OCI-LY1 (cell line): ENCODE measurements at regions not wholly inside any gene's neighbourhood (a gene's known extent, or its start where the extent isn't known, plus 50 kb on each side); places are given as distances from the start of the nearest gene placed in this dataset.

ENCODE experiments used
- H2AFZ ChIP-seq: fragments of 200-600 bp; sonication (generic), shearing (Covaris generic); 2 replicates; pipeline ENCODE4 v1.6.0; 2014; ENCODE audit warnings: antibody characterized with exemption, mild to moderate bottlenecking, low read length
- H3F3A ChIP-seq: fragments of 200-600 bp; sonication (generic), shearing (Covaris generic); 2 replicates; pipeline ENCODE4 v1.6.0; 2014; ENCODE audit warnings: mild to moderate bottlenecking, antibody characterized with exemption, low read length, moderate library complexity; ENCODE audit not compliant: insufficient read depth
- H3K27ac ChIP-seq: fragments of 200-600 bp; sonication (generic); 2 replicates; pipeline ENCODE4 v1.5.1; 2014; ENCODE audit warnings: low read length, mixed run types, mild to moderate bottlenecking, low read depth; ENCODE audit not compliant: poor library complexity, severe bottlenecking
- H3K27me3 ChIP-seq: fragments of 200-600 bp; sonication (generic); 2 replicates; pipeline ENCODE4 v1.6.0; 2014; ENCODE audit warnings: antibody characterized with exemption, mild to moderate bottlenecking, low read length, moderate library complexity; ENCODE audit not compliant: insufficient read depth
- H3K36me3 ChIP-seq: fragments of 200-600 bp; sonication (generic); 2 replicates; pipeline ENCODE4 v1.6.1; 2014; ENCODE audit warnings: mild to moderate bottlenecking, antibody characterized with exemption, low read length, moderate library complexity, mixed read lengths; ENCODE audit not compliant: insufficient read depth
- H3K4me1 ChIP-seq: fragments of 200-600 bp; sonication (generic); 2 replicates; pipeline ENCODE4 v1.5.1; 2014; ENCODE audit warnings: mild to moderate bottlenecking, low read length, moderate library complexity; ENCODE audit not compliant: insufficient read depth, severe bottlenecking
- H3K4me2 ChIP-seq: fragments of 200-600 bp; sonication (generic), shearing (Covaris generic); 2 replicates; pipeline ENCODE4 v1.6.1; 2014; ENCODE audit warnings: low read length
- H3K4me3 ChIP-seq: fragments of 200-600 bp; sonication (generic); 2 replicates; pipeline ENCODE4 v1.5.1; 2014; ENCODE audit warnings: low read length, low read depth, mild to moderate bottlenecking, mixed read lengths; ENCODE audit not compliant: poor library complexity, severe bottlenecking
- H3K79me2 ChIP-seq: fragments of 200-600 bp; shearing (Covaris generic); 2 replicates; pipeline ENCODE4 v1.6.1; 2016; ENCODE audit warnings: mixed run types, low read length, mixed read lengths; ENCODE audit not compliant: insufficient read depth
- H3K9ac ChIP-seq: fragments of 200-600 bp; sonication (generic), shearing (Covaris generic); 2 replicates; pipeline ENCODE4 v1.6.1; 2014; ENCODE audit warnings: mild to moderate bottlenecking, low read length, mixed read lengths
- H3K9me2 ChIP-seq: fragments of 200-600 bp; sonication (generic), shearing (Covaris generic); 2 replicates; pipeline ENCODE4 v1.6.1; 2014; ENCODE audit warnings: low read depth, mild to moderate bottlenecking, low read length, mixed read lengths
- H3K9me3 ChIP-seq: fragments of 200-600 bp; shearing (Covaris generic); 2 replicates; pipeline ENCODE4 v1.6.1; 2014; ENCODE audit warnings: low read length, mixed read lengths
- H4K20me1 ChIP-seq: fragments of 200-600 bp; sonication (generic), shearing (Covaris generic); 2 replicates; pipeline ENCODE4 v1.6.0; 2016; ENCODE audit warnings: mild to moderate bottlenecking, low read length; ENCODE audit not compliant: insufficient read depth
- CTCF ChIP-seq: fragments of 200-600 bp; sonication (generic), shearing (Covaris generic); IDR thresholded peaks from 2 replicates; pipeline ENCODE4 v1.5.1; 2017; ENCODE audit warnings: mild to moderate bottlenecking, antibody characterized with exemption, low read length, moderate library complexity, mixed read lengths
- EZH2 ChIP-seq: fragments of 200-600 bp; sonication (generic), shearing (Covaris generic); IDR thresholded peaks from 2 replicates; pipeline ENCODE4 v1.8.0; 2017; ENCODE audit warnings: borderline replicate concordance, mixed run types, mild to moderate bottlenecking, antibody characterized with exemption, low read length, moderate library complexity, mixed read lengths

GRCh38 chr7:12941512-12941911 lies 254.1 kb downstream of the ARL4A start:
- no peak for TF ChIP-seq EZH2
- Histone ChIP-seq H3K4me2 (no peak overlapping the region), H3K4me1 (no peaks in the 10 kb centered on the region), H2AFZ (no peak overlapping the region), H3K9me2 (no peaks in the 10 kb centered on the region), H3F3A (no peaks in the 10 kb centered on the region), H3K27ac (no peak overlapping the region), H3K27me3 (no peaks in the 10 kb centered on the region), H4K20me1 (no peaks in the 10 kb centered on the region), H3K9me3 (no peaks in the 10 kb centered on the region), H3K4me3 (no peak overlapping the region), H3K36me3 (no peaks in the 10 kb centered on the region), H3K9ac (no peak overlapping the region), H3K79me2 (no peaks in the 10 kb centered on the region)

GRCh38 chr7:12942609-12943008 lies 255.2 kb downstream of the ARL4A start:
- H3F3A ChIP-seq: no peaks in the 10 kb centered on the region
- no peak overlapping the region for H3K4me2 ChIP-seq
- TF ChIP-seq CTCF (no peak), EZH2 (no peak)
- H2AFZ ChIP-seq: no peak overlapping the region
- no peaks in the 10 kb centered on the region for H3K4me1 ChIP-seq
- no peaks in the 10 kb centered on the region for H3K9me3 ChIP-seq
- H3K27ac ChIP-seq: no peak overlapping the region
- H3K9ac ChIP-seq: no peak overlapping the region
- no peaks in the 10 kb centered on the region for H3K36me3 ChIP-seq
- H3K9me2 ChIP-seq: no peaks in the 10 kb centered on the region
- H4K20me1 ChIP-seq: no peaks in the 10 kb centered on the region
- H3K4me3 ChIP-seq: no peak overlapping the region
- H3K79me2 ChIP-seq: no peaks in the 10 kb centered on the region
- no peaks in the 10 kb centered on the region for H3K27me3 ChIP-seq

GRCh38 chr7:12943781-12944180 lies 256.3 kb downstream of the ARL4A start:
- Histone ChIP-seq H3K9ac (no peak overlapping the region), H3K9me3 (no peaks in the 10 kb centered on the region), H3K9me2 (no peaks in the 10 kb centered on the region), H3K4me1 (no peaks in the 10 kb centered on the region), H3K4me2 (no peak overlapping the region), H4K20me1 (no peaks in the 10 kb centered on the region), H3K79me2 (no peaks in the 10 kb centered on the region), H2AFZ (no peak overlapping the region), H3K27me3 (no peaks in the 10 kb centered on the region), H3K36me3 (no peaks in the 10 kb centered on the region), H3K4me3 (no peak overlapping the region), H3K27ac (no peak overlapping the region), H3F3A (no peaks in the 10 kb centered on the region)
- TF ChIP-seq CTCF (no peak), EZH2 (no peak)

- no peaks in the 10 kb centered on the region for H4K20me1 ChIP-seq
- H3K27ac ChIP-seq: no peak overlapping the region
- no peak overlapping the region for H3K9ac ChIP-seq
- no peaks in the 10 kb centered on the region for H3K9me3 ChIP-seq
- H2AFZ ChIP-seq: no peak overlapping the region
- H3K36me3 ChIP-seq: no peaks in the 10 kb centered on the region
- H3K4me3 ChIP-seq: no peak overlapping the region
- H3K79me2 ChIP-seq: no peaks in the 10 kb centered on the region
- no peak for TF ChIP-seq CTCF
- TF ChIP-seq EZH2: no peak
- no peaks in the 10 kb centered on the region for H3K4me1 ChIP-seq
- no peaks in the 10 kb centered on the region for H3F3A ChIP-seq
- no peaks in the 10 kb centered on the region for H3K27me3 ChIP-seq
- no peaks in the 10 kb centered on the region for H3K9me2 ChIP-seq
- H3K4me2 ChIP-seq: no peak overlapping the region
These were observed 258.5 kb downstream of the ARL4A start for GRCh38 chr7:12945901-12946300.
